ENCODE measurements at regions not wholly inside any gene's neighbourhood (a gene's known extent, or its start where the extent isn't known, plus 50 kb on each side); places are given as distances from the start of the nearest gene placed in this dataset.

GRCh38 chr15:93493172-93493571 lies 404.2 kb upstream of the RGMA start:
- Mint-ChIP-seq H3K36me3 (ENCODE audit: low read depth) (peaks cover 9% of the 10 kb centered on the region; the same call in 1 of the 2 replicates), H3K27me3 (ENCODE audit: insufficient read depth) (no peaks in the 10 kb centered on the region; the same call in 1 of the 2 replicates), H3K4me3 (no peak overlapping the region), H3K9me3 (peaks cover 66% of the 10 kb centered on the region), H3K4me1 (ENCODE audit: low read depth) (no peaks in the 10 kb centered on the region), H3K27ac (no peak overlapping the region)
- no peak for TF ChIP-seq CTCF (IDR thresholded peaks at IDR 0.05)
- DNase-seq, result no peak

DNA sequence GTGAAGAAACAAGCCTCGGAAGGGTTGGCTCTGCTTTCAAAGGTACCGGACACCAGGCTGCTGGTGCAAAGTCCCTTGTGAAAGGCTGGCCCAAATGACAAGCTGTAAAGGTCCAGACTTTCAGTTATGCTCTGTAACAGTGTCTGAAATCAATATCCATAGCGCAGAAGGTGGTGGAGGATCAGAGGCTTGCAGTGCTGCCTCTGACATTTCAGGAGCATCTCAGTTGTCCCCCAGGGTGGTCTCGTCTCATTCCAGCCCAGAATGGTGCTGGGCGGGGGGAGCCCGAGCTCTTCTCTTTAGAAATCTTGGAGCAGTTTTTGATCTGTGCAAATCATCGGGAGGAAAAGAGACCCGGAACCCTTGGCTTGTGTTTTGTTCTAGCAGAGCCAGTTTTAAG lies 402.3 kb upstream of the RGMA start:
- peaks cover 61% of the 10 kb centered on the region for H3K9me3 Mint-ChIP-seq
- DNase-seq, result no peak
- no peaks in the 10 kb centered on the region for H3K4me1 Mint-ChIP-seq (ENCODE audit: low read depth)
- no peak for TF ChIP-seq CTCF (IDR thresholded peaks at IDR 0.05)
- H3K4me3 Mint-ChIP-seq, result no peak overlapping the region
- peaks cover 9% of the 10 kb centered on the region; the same call in 1 of the 2 replicates for H3K36me3 Mint-ChIP-seq (ENCODE audit: low read depth)
- no peak overlapping the region for H3K27ac Mint-ChIP-seq
- no peaks in the 10 kb centered on the region for H3K27me3 Mint-ChIP-seq (ENCODE audit: insufficient read depth)

- Mint-ChIP-seq H3K36me3 (ENCODE audit: low read depth) (peaks cover 9% of the 10 kb centered on the region; the same call in 1 of the 2 replicates), H3K27ac (no peak overlapping the region), H3K4me3 (no peak overlapping the region), H3K9me3 (peaks cover 63% of the 10 kb centered on the region), H3K4me1 (ENCODE audit: low read depth) (no peaks in the 10 kb centered on the region), H3K27me3 (ENCODE audit: insufficient read depth) (no peaks in the 10 kb centered on the region)
- no peak for TF ChIP-seq CTCF (IDR thresholded peaks at IDR 0.05)
- DNase-seq, result no peak
Observed at GRCh38 chr15:93488296-93488713, 399.3 kb upstream of the RGMA start.

GRCh38 chr15:93486407-93487117 lies 397.6 kb upstream of the RGMA start:
- Mint-ChIP-seq H3K4me1 (ENCODE audit: low read depth) (no peaks in the 10 kb centered on the region), H3K27me3 (ENCODE audit: insufficient read depth) (no peaks in the 10 kb centered on the region), H3K27ac (no peak overlapping the region), H3K4me3 (no peak overlapping the region), H3K36me3 (ENCODE audit: low read depth) (peaks cover 5% of the 10 kb centered on the region; the same call in 1 of the 2 replicates), H3K9me3 (peaks cover 61% of the 10 kb centered on the region)
- TF ChIP-seq CTCF (IDR thresholded peaks at IDR 0.05), result no peak
- no peak for DNase-seq

GRCh38 chr15:93485438-93486327 lies 396.7 kb upstream of the RGMA start:
- TF ChIP-seq CTCF (IDR thresholded peaks at IDR 0.05), result no peak
- Mint-ChIP-seq H3K4me1 (ENCODE audit: low read depth) (no peaks in the 10 kb centered on the region), H3K27me3 (ENCODE audit: insufficient read depth) (no peaks in the 10 kb centered on the region), H3K9me3 (peaks cover 53% of the 10 kb centered on the region), H3K36me3 (ENCODE audit: low read depth) (peaks cover 5% of the 10 kb centered on the region; the same call in 1 of the 2 replicates), H3K4me3 (no peak overlapping the region), H3K27ac (no peak overlapping the region)
- DNase-seq, result no peak
